SU-DHL-6 (cell line): ENCODE measurements at regions not wholly inside any gene's neighbourhood (a gene's known extent, or its start where the extent isn't known, plus 50 kb on each side); places are given as distances from the start of the nearest gene placed in this dataset.
"Not testable (repeated sequence)": the region's sequence is repeated elsewhere in the genome, so short reads cannot be mapped to it uniquely, and the experiment has no call there.

ENCODE experiments used
- H2AFZ ChIP-seq: fragments of 200-600 bp; sonication (generic); 2 replicates; pipeline ENCODE4 v1.6.1; 2014; ENCODE audit warnings: low read depth, mild to moderate bottlenecking, moderate library complexity, mixed read lengths, antibody characterized with exemption, low read length; ENCODE audit not compliant: severe bottlenecking
- H3F3A ChIP-seq: fragments of 200-600 bp; shearing (Covaris generic); 2 replicates; pipeline ENCODE4 v1.6.0; 2016; ENCODE audit warnings: antibody characterized with exemption, mild to moderate bottlenecking; ENCODE audit not compliant: insufficient read depth
- H3K27ac ChIP-seq: fragments of 200-600 bp; sonication (generic); 2 replicates; pipeline ENCODE4 v1.5.1; 2016; ENCODE audit warnings: low read depth, mild to moderate bottlenecking, low read length, moderate library complexity, mixed read lengths
- H3K27me3 ChIP-seq: fragments of 200-600 bp; sonication (generic), shearing (Covaris generic); 2 replicates; pipeline ENCODE4 v1.6.0; 2014; ENCODE audit warnings: mild to moderate bottlenecking, low read length
- H3K36me3 ChIP-seq: fragments of 200-600 bp; sonication (generic); 2 replicates; pipeline ENCODE4 v1.6.1; 2014; ENCODE audit warnings: mild to moderate bottlenecking, low read length, mixed read lengths
- H3K4me2 ChIP-seq: fragments of 300-600, 200-600 bp; shearing (Covaris generic), sonication (generic); 2 replicates; pipeline ENCODE4 v1.6.0; 2014; ENCODE audit warnings: low read length, low read depth, mild to moderate bottlenecking; ENCODE audit not compliant: poor library complexity, severe bottlenecking
- H3K4me3 ChIP-seq: fragments of 200-600 bp; sonication (generic); 2 replicates; pipeline ENCODE4 v1.5.1; 2014; ENCODE audit warnings: antibody characterized with exemption, low read length, mild to moderate bottlenecking, mixed read lengths; ENCODE audit not compliant: insufficient read depth, poor library complexity, severe bottlenecking
- H3K79me2 ChIP-seq: fragments of 200-600 bp; sonication (generic); 2 replicates; pipeline ENCODE4 v1.6.1; 2014; ENCODE audit warnings: mild to moderate bottlenecking, low read length, moderate library complexity; ENCODE audit not compliant: insufficient read depth
- H3K9ac ChIP-seq: fragments of 200-600 bp; sonication (generic); 2 replicates; pipeline ENCODE4 v1.7.0; 2014; ENCODE audit warnings: mild to moderate bottlenecking, low read length
- H3K9me2 ChIP-seq: fragments of 200-600 bp; sonication (generic); replicated peaks from 2 replicates; pipeline ENCODE4 v1.6.1; 2014; ENCODE audit warnings: low read length; ENCODE audit not compliant: insufficient read depth
- H3K9me3 ChIP-seq: fragments of 200-600 bp; sonication (generic); 2 replicates; pipeline ENCODE4 v1.6.1; 2014; ENCODE audit warnings: low read length, mixed read lengths; ENCODE audit not compliant: insufficient read depth
- H4K20me1 ChIP-seq: fragments of 200-600 bp; sonication (generic); 2 replicates; pipeline ENCODE4 v1.6.1; 2014; ENCODE audit warnings: low read depth, mild to moderate bottlenecking, antibody characterized with exemption, low read length, moderate library complexity, mixed read lengths
- CTCF ChIP-seq: fragments of 200-600 bp; sonication (generic); IDR thresholded peaks from one replicate; pipeline ENCODE4 v1.5.1; 2017; ENCODE audit warnings: antibody characterized with exemption, mild to moderate bottlenecking, low read length, moderate library complexity; ENCODE audit not compliant: insufficient read depth, poor library complexity, severe bottlenecking
- EZH2phosphoT487 ChIP-seq: fragments of 200-600 bp; sonication (generic), shearing (Covaris generic); conservative IDR thresholded peaks from 2 replicates; pipeline ENCODE4 v1.6.1; 2018; ENCODE audit warnings: mild to moderate bottlenecking, antibody characterized with exemption, low read length, moderate library complexity, mixed read lengths

- no peaks in the 10 kb centered on the region for H3F3A ChIP-seq
- no peak overlapping the region for H3K4me3 ChIP-seq
- no peaks in the 10 kb centered on the region for H3K9me2 ChIP-seq
- H2AFZ ChIP-seq: no peak overlapping the region
- no peaks in the 10 kb centered on the region for H3K27me3 ChIP-seq
- H4K20me1 ChIP-seq: no peaks in the 10 kb centered on the region
- H3K36me3 ChIP-seq: no peaks in the 10 kb centered on the region
- no peak overlapping the region for H3K4me2 ChIP-seq
- H3K9ac ChIP-seq: no peak overlapping the region
- H3K9me3 ChIP-seq: no peaks in the 10 kb centered on the region
- H3K79me2 ChIP-seq: no peaks in the 10 kb centered on the region
- TF ChIP-seq EZH2phosphoT487 (no peak), CTCF (no peak)
- H3K27ac ChIP-seq: no peak overlapping the region
Measured at GRCh38 chr11:90589735-90590134, 366.9 kb upstream of the CHORDC1 start.

- Histone ChIP-seq H3K36me3 (no peaks in the 10 kb centered on the region), H3K4me2 (no peak overlapping the region), H3F3A (no peaks in the 10 kb centered on the region), H3K9me2 (no peaks in the 10 kb centered on the region; the same call in 1 of the 2 replicates), H3K9me3 (no peaks in the 10 kb centered on the region), H4K20me1 (no peaks in the 10 kb centered on the region), H3K27ac (no peak overlapping the region), H3K4me3 (no peak overlapping the region), H3K27me3 (no peaks in the 10 kb centered on the region), H3K79me2 (no peaks in the 10 kb centered on the region), H3K9ac (no peak overlapping the region), H2AFZ (no peak overlapping the region)
- no peak for TF ChIP-seq CTCF
- no peak for TF ChIP-seq EZH2phosphoT487
Measured at GRCh38 chr11:90587896-90588295, 365.0 kb upstream of the CHORDC1 start.

- no peaks in the 10 kb centered on the region for H3K27me3 ChIP-seq
- no peak overlapping the region for H3K9ac ChIP-seq
- H3K9me2 ChIP-seq: no peaks in the 10 kb centered on the region; the same call in 1 of the 2 replicates
- H3F3A ChIP-seq: no peaks in the 10 kb centered on the region
- H3K36me3 ChIP-seq: no peaks in the 10 kb centered on the region
- H2AFZ ChIP-seq: no peak overlapping the region
- H3K79me2 ChIP-seq: no peaks in the 10 kb centered on the region
- no peak for TF ChIP-seq CTCF
- TF ChIP-seq EZH2phosphoT487: no peak
- no peaks in the 10 kb centered on the region for H3K9me3 ChIP-seq
- H3K4me3 ChIP-seq: no peak overlapping the region
- H4K20me1 ChIP-seq: no peaks in the 10 kb centered on the region
- H3K27ac ChIP-seq: no peak overlapping the region
- no peak overlapping the region for H3K4me2 ChIP-seq
Measured at GRCh38 chr11:90585491-90585890, 362.6 kb upstream of the CHORDC1 start.

- not testable (repeated sequence) for H3K27ac ChIP-seq, H4K20me1 ChIP-seq, H2AFZ ChIP-seq, H3K4me3 ChIP-seq, H3K9me3 ChIP-seq, H3K4me2 ChIP-seq, H3F3A ChIP-seq, H3K79me2 ChIP-seq, H3K9ac ChIP-seq, H3K9me2 ChIP-seq, H3K36me3 ChIP-seq, H3K27me3 ChIP-seq
Measured at GRCh38 chr11:90582999-90583398, 360.1 kb upstream of the CHORDC1 start.
